ENCODE measurements at regions not wholly inside any gene's neighbourhood (a gene's known extent, or its start where the extent isn't known, plus 50 kb on each side); places are given as distances from the start of the nearest gene placed in this dataset.

- Histone ChIP-seq H3K4me3 (ENCODE audit: low read length) (no peak overlapping the region), H3K9ac (ENCODE audit: low read length) (no peak overlapping the region), H3K4me1 (ENCODE audit: low read length) (no peaks in the 10 kb centered on the region), H3K36me3 (ENCODE audit: insufficient read depth, low read length) (no peaks in the 10 kb centered on the region), H3K27ac (ENCODE audit: low read length) (no peak overlapping the region), H3K27me3 (ENCODE audit: low read length) (no peaks in the 10 kb centered on the region), H3K9me2 (replicated peaks; ENCODE audit: insufficient read depth, low read length) (no peaks in the 10 kb centered on the region), H3K79me2 (ENCODE audit: low read length) (no peaks in the 10 kb centered on the region), H4K20me1 (ENCODE audit: insufficient read depth, low read depth, low read length) (no peaks in the 10 kb centered on the region), H3K4me2 (ENCODE audit: low read depth, low read length, poor library complexity, severe bottlenecking) (no peak overlapping the region), H2AFZ (ENCODE audit: low read length) (no peak overlapping the region), H3K9me3 (ENCODE audit: low read length) (no peaks in the 10 kb centered on the region)
- DNase-seq: no peak
These were observed 93.5 kb upstream of the TNPO1 start for GRCh38 chr5:72722792-72723452.

GRCh38 chr5:72721844-72722243 is 94.6 kb upstream of the TNPO1 start:
- H3K79me2 ChIP-seq (ENCODE audit: low read length): no peaks in the 10 kb centered on the region
- H3K9me2 ChIP-seq (replicated peaks; ENCODE audit: insufficient read depth, low read length): no peaks in the 10 kb centered on the region
- no peaks in the 10 kb centered on the region for H4K20me1 ChIP-seq (ENCODE audit: insufficient read depth, low read depth, low read length)
- H3K9ac ChIP-seq (ENCODE audit: low read length): no peak overlapping the region
- no peaks in the 10 kb centered on the region for H3K9me3 ChIP-seq (ENCODE audit: low read length)
- H3K27ac ChIP-seq (ENCODE audit: low read length): no peak overlapping the region
- no peak overlapping the region for H3K4me2 ChIP-seq (ENCODE audit: low read depth, low read length, poor library complexity, severe bottlenecking)
- no peak overlapping the region for H3K4me3 ChIP-seq (ENCODE audit: low read length)
- H3K4me1 ChIP-seq (ENCODE audit: low read length): no peaks in the 10 kb centered on the region
- no peaks in the 10 kb centered on the region for H3K36me3 ChIP-seq (ENCODE audit: insufficient read depth, low read length)
- no peak for DNase-seq
- no peaks in the 10 kb centered on the region for H3K27me3 ChIP-seq (ENCODE audit: low read length)
- no peak overlapping the region for H2AFZ ChIP-seq (ENCODE audit: low read length)

- no peak overlapping the region for H3K27ac ChIP-seq (ENCODE audit: low read length)
- H3K9ac ChIP-seq (ENCODE audit: low read length): no peak overlapping the region
- H3K4me2 ChIP-seq (ENCODE audit: low read depth, low read length, poor library complexity, severe bottlenecking): no peak overlapping the region
- no peaks in the 10 kb centered on the region for H3K4me1 ChIP-seq (ENCODE audit: low read length)
- no peaks in the 10 kb centered on the region for H3K9me3 ChIP-seq (ENCODE audit: low read length)
- no peaks in the 10 kb centered on the region for H3K79me2 ChIP-seq (ENCODE audit: low read length)
- H3K4me3 ChIP-seq (ENCODE audit: low read length): no peak overlapping the region
- no peak overlapping the region for H2AFZ ChIP-seq (ENCODE audit: low read length)
- H3K36me3 ChIP-seq (ENCODE audit: insufficient read depth, low read length): no peaks in the 10 kb centered on the region
- no peaks in the 10 kb centered on the region for H4K20me1 ChIP-seq (ENCODE audit: insufficient read depth, low read depth, low read length)
- H3K9me2 ChIP-seq (replicated peaks; ENCODE audit: insufficient read depth, low read length): no peaks in the 10 kb centered on the region
- no peaks in the 10 kb centered on the region for H3K27me3 ChIP-seq (ENCODE audit: low read length)
- DNase-seq: no peak
These were observed 96.3 kb upstream of the TNPO1 start for GRCh38 chr5:72720205-72720604.

GRCh38 chr5:72711351-72711750 is 105.1 kb upstream of the TNPO1 start:
- Histone ChIP-seq H3K4me1 (ENCODE audit: low read length) (peaks cover 22% of the 10 kb centered on the region), H2AFZ (ENCODE audit: low read length) (no peak overlapping the region), H3K4me2 (ENCODE audit: low read depth, low read length, poor library complexity, severe bottlenecking) (peak overlapping the region; percentile 34), H3K79me2 (ENCODE audit: low read length) (no peaks in the 10 kb centered on the region), H3K36me3 (ENCODE audit: insufficient read depth, low read length) (no peaks in the 10 kb centered on the region), H3K27me3 (ENCODE audit: low read length) (no peaks in the 10 kb centered on the region), H4K20me1 (ENCODE audit: insufficient read depth, low read depth, low read length) (no peaks in the 10 kb centered on the region), H3K9me2 (replicated peaks; ENCODE audit: insufficient read depth, low read length) (no peaks in the 10 kb centered on the region), H3K4me3 (ENCODE audit: low read length) (0 out of 2 replicates have a peak overlapping the region, but pooled peaks have one; percentile 23), H3K9me3 (ENCODE audit: low read length) (no peaks in the 10 kb centered on the region), H3K27ac (ENCODE audit: low read length) (no peak overlapping the region), H3K9ac (ENCODE audit: low read length) (no peak overlapping the region)
- no peak for DNase-seq

- H3K36me3 ChIP-seq (ENCODE audit: insufficient read depth, low read length): no peaks in the 10 kb centered on the region
- no peak for DNase-seq
- no peak overlapping the region for H3K27ac ChIP-seq (ENCODE audit: low read length)
These were observed 107.1 kb upstream of the TNPO1 start for GRCh38 chr5:72709341-72709740.

GRCh38 chr5:72705178-72705577 is 111.3 kb upstream of the TNPO1 start:
- Histone ChIP-seq H3K4me1 (ENCODE audit: low read length) (peaks cover 15% of the 10 kb centered on the region), H3K9me3 (ENCODE audit: low read length) (no peaks in the 10 kb centered on the region), H3K9me2 (replicated peaks; ENCODE audit: insufficient read depth, low read length) (no peaks in the 10 kb centered on the region), H3K9ac (ENCODE audit: low read length) (no peak overlapping the region), H4K20me1 (ENCODE audit: insufficient read depth, low read depth, low read length) (no peaks in the 10 kb centered on the region), H3K36me3 (ENCODE audit: insufficient read depth, low read length) (no peaks in the 10 kb centered on the region), H3K4me2 (ENCODE audit: low read depth, low read length, poor library complexity, severe bottlenecking) (no peak overlapping the region), H3K79me2 (ENCODE audit: low read length) (no peaks in the 10 kb centered on the region), H3K27me3 (ENCODE audit: low read length) (no peaks in the 10 kb centered on the region), H2AFZ (ENCODE audit: low read length) (no peak overlapping the region), H3K27ac (ENCODE audit: low read length) (no peak overlapping the region), H3K4me3 (ENCODE audit: low read length) (no peak overlapping the region)
- no peak for DNase-seq

More at GRCh38 chr5:72709341-72709740, 107.1 kb upstream of the TNPO1 start:
- Histone ChIP-seq H3K27me3 (ENCODE audit: low read length) (no peaks in the 10 kb centered on the region), H3K4me2 (ENCODE audit: low read depth, low read length, poor library complexity, severe bottlenecking) (no peak overlapping the region), H3K9me2 (replicated peaks; ENCODE audit: insufficient read depth, low read length) (no peaks in the 10 kb centered on the region), H3K4me3 (ENCODE audit: low read length) (no peak overlapping the region), H3K9ac (ENCODE audit: low read length) (no peak overlapping the region), H3K9me3 (ENCODE audit: low read length) (no peaks in the 10 kb centered on the region), H3K4me1 (ENCODE audit: low read length) (peaks cover 22% of the 10 kb centered on the region), H2AFZ (ENCODE audit: low read length) (no peak overlapping the region), H3K79me2 (ENCODE audit: low read length) (no peaks in the 10 kb centered on the region), H4K20me1 (ENCODE audit: insufficient read depth, low read depth, low read length) (no peaks in the 10 kb centered on the region)

- no peaks in the 10 kb centered on the region for H3K79me2 ChIP-seq (ENCODE audit: low read length)
- H3K4me3 ChIP-seq (ENCODE audit: low read length): no peak overlapping the region
- H3K36me3 ChIP-seq (ENCODE audit: insufficient read depth, low read length): no peaks in the 10 kb centered on the region
- no peak overlapping the region for H3K9ac ChIP-seq (ENCODE audit: low read length)
- peaks cover 13% of the 10 kb centered on the region for H3K4me1 ChIP-seq (ENCODE audit: low read length)
- H3K4me2 ChIP-seq (ENCODE audit: low read depth, low read length, poor library complexity, severe bottlenecking): no peak overlapping the region
- no peak for DNase-seq
- no peaks in the 10 kb centered on the region for H4K20me1 ChIP-seq (ENCODE audit: insufficient read depth, low read depth, low read length)
- H3K9me3 ChIP-seq (ENCODE audit: low read length): no peaks in the 10 kb centered on the region
- no peak overlapping the region for H2AFZ ChIP-seq (ENCODE audit: low read length)
- no peaks in the 10 kb centered on the region for H3K9me2 ChIP-seq (replicated peaks; ENCODE audit: insufficient read depth, low read length)
- H3K27ac ChIP-seq (ENCODE audit: low read length): no peak overlapping the region
- H3K27me3 ChIP-seq (ENCODE audit: low read length): no peaks in the 10 kb centered on the region
These were observed 112.6 kb upstream of the TNPO1 start for GRCh38 chr5:72703876-72704275.

GRCh38 chr5:72702881-72703434 is 113.5 kb upstream of the TNPO1 start:
- no peak overlapping the region for H3K27ac ChIP-seq (ENCODE audit: low read length)
- H3K9me2 ChIP-seq (replicated peaks; ENCODE audit: insufficient read depth, low read length): no peaks in the 10 kb centered on the region
- H3K4me1 ChIP-seq (ENCODE audit: low read length): peaks cover 13% of the 10 kb centered on the region
- no peaks in the 10 kb centered on the region for H3K9me3 ChIP-seq (ENCODE audit: low read length)
- no peaks in the 10 kb centered on the region for H3K36me3 ChIP-seq (ENCODE audit: insufficient read depth, low read length)
- no peak overlapping the region for H2AFZ ChIP-seq (ENCODE audit: low read length)
- H3K4me3 ChIP-seq (ENCODE audit: low read length): no peak overlapping the region
- no peaks in the 10 kb centered on the region for H3K79me2 ChIP-seq (ENCODE audit: low read length)
- no peak overlapping the region for H3K4me2 ChIP-seq (ENCODE audit: low read depth, low read length, poor library complexity, severe bottlenecking)
- H3K9ac ChIP-seq (ENCODE audit: low read length): no peak overlapping the region
- H4K20me1 ChIP-seq (ENCODE audit: insufficient read depth, low read depth, low read length): no peaks in the 10 kb centered on the region
- DNase-seq: peak; percentile 42
- no peaks in the 10 kb centered on the region for H3K27me3 ChIP-seq (ENCODE audit: low read length)

All from Karpas-422 (cell line).